NCI-H82 (cell line): ENCODE measurements at regions not wholly inside any gene's neighbourhood (a gene's known extent, or its start where the extent isn't known, plus 50 kb on each side); places are given as distances from the start of the nearest gene placed in this dataset.

ENCODE experiments used
- DNase-seq: peaks from one replicate; lab custom pipeline; 2025; lab: John Stamatoyannopoulos, UW

GRCh38 chr4:83722730-83723269 is 186.9 kb downstream of the GPAT3 start:
- DNase-seq, result no peak

- DNase-seq, result no peak
Measured at GRCh38 chr4:83716874-83717273, 181.0 kb downstream of the GPAT3 start.

- DNase-seq, result no peak
Measured at GRCh38 chr4:83712890-83713289, 177.0 kb downstream of the GPAT3 start.

GRCh38 chr4:83709627-83710026 is 173.7 kb downstream of the GPAT3 start:
- peak; percentile 25 for DNase-seq

- DNase-seq, result no peak
Measured at GRCh38 chr4:83708500-83709175, 172.7 kb downstream of the GPAT3 start.

GRCh38 chr4:83704786-83705185 is 168.9 kb downstream of the GPAT3 start:
- no peak for DNase-seq

GRCh38 chr4:83703752-83704151 is 167.8 kb downstream of the GPAT3 start:
- DNase-seq, result no peak

- DNase-seq, result no peak
Measured at GRCh38 chr4:83701041-83701440, 165.1 kb downstream of the GPAT3 start.

GRCh38 chr4:83699358-83699757 is 163.4 kb downstream of the GPAT3 start:
- no peak for DNase-seq

GRCh38 chr4:83692028-83692427 is 156.1 kb downstream of the GPAT3 start:
- DNase-seq, result no peak

GRCh38 chr4:83686166-83686565 is 150.3 kb downstream of the GPAT3 start:
- no peak for DNase-seq

GRCh38 chr4:83679692-83680091 is 143.8 kb downstream of the GPAT3 start:
- no peak for DNase-seq

GRCh38 chr4:83679254-83679653 is 143.3 kb downstream of the GPAT3 start:
- no peak for DNase-seq

GRCh38 chr4:83677656-83678055 is 141.7 kb downstream of the GPAT3 start:
- no peak for DNase-seq

GRCh38 chr4:83664741-83665140 is 128.8 kb downstream of the GPAT3 start:
- DNase-seq, result no peak

- DNase-seq, result no peak
Measured at GRCh38 chr4:83664071-83664470, 128.2 kb downstream of the GPAT3 start.

- no peak for DNase-seq
Measured at GRCh38 chr4:83662204-83662603, 126.3 kb downstream of the GPAT3 start.

- DNase-seq, result no peak
Measured at GRCh38 chr4:83661359-83661758, 125.5 kb downstream of the GPAT3 start.

- no peak for DNase-seq
Measured at GRCh38 chr4:83660578-83660977, 124.7 kb downstream of the GPAT3 start.

- DNase-seq, result no peak
Measured at GRCh38 chr4:83658806-83659205, 122.9 kb downstream of the GPAT3 start.

GRCh38 chr4:83657336-83657735 is 121.4 kb downstream of the GPAT3 start:
- no peak for DNase-seq
